ENCODE measurements at regions not wholly inside any gene's neighbourhood (a gene's known extent, or its start where the extent isn't known, plus 50 kb on each side); places are given as distances from the start of the nearest gene placed in this dataset.

DNA sequence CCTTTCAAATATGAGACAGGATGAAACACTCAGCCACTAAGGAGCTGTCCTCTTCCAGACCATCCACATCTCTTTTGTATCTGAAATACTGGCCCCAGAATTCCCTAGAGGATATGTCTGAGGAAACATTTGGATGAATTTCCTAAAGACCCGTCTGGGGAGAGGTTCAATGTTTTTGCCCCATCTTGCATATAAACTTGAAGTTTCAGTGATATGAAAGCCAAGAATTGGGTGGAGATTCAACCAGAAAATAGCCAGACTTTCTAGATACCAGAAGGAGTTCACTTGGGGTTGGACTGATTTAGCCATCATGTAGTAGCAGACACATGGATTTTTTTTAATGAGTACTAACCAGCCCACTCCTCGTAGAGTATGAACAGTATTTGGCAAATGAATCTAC is 182.0 kb downstream of the PLPP3 start:
- peaks cover 4% of the 10 kb centered on the region for H3K4me1 Mint-ChIP-seq (ENCODE audit: unreplicated experiment)
- H3K9me3 Mint-ChIP-seq (ENCODE audit: unreplicated experiment), result no peaks in the 10 kb centered on the region
- no peak overlapping the region for H3K4me3 Mint-ChIP-seq (ENCODE audit: unreplicated experiment)
- no peaks in the 10 kb centered on the region for H3K36me3 Mint-ChIP-seq (ENCODE audit: low read depth, unreplicated experiment)
- H3K27me3 Mint-ChIP-seq (ENCODE audit: unreplicated experiment), result no peaks in the 10 kb centered on the region
- TF ChIP-seq, protein P1, sequence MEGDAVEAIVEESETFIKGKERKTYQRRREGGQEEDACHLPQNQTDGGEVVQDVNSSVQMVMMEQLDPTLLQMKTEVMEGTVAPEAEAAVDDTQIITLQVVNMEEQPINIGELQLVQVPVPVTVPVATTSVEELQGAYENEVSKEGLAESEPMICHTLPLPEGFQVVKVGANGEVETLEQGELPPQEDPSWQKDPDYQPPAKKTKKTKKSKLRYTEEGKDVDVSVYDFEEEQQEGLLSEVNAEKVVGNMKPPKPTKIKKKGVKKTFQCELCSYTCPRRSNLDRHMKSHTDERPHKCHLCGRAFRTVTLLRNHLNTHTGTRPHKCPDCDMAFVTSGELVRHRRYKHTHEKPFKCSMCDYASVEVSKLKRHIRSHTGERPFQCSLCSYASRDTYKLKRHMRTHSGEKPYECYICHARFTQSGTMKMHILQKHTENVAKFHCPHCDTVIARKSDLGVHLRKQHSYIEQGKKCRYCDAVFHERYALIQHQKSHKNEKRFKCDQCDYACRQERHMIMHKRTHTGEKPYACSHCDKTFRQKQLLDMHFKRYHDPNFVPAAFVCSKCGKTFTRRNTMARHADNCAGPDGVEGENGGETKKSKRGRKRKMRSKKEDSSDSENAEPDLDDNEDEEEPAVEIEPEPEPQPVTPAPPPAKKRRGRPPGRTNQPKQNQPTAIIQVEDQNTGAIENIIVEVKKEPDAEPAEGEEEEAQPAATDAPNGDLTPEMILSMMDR (IDR thresholded peaks at IDR 0.05; ENCODE audit: unreplicated experiment), result no peak
- DNase-seq (ENCODE audit: low spot score), result no peak
- H3K27ac Mint-ChIP-seq (ENCODE audit: unreplicated experiment), result no peak overlapping the region

DNA sequence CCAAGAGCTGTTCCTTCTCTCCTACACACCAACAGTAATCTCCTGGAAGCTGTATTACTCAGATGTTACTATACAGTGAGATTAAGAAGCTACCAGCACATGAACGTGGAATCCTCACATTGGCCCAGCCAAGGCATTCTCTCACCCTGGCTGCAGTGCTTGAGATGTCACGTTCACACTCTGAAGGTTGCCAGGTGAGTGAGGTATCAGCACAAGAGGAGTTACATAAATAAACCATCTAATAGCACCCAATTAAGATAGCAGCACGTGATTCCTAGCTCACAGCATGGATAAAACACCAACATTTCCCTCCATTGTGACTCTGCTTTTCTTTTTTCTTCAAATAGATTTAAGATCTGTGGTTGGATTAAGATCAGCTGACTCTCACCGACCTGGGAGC is 182.8 kb downstream of the PLPP3 start:
- H3K9me3 Mint-ChIP-seq (ENCODE audit: unreplicated experiment), result no peaks in the 10 kb centered on the region
- H3K4me3 Mint-ChIP-seq (ENCODE audit: unreplicated experiment), result no peak overlapping the region
- no peaks in the 10 kb centered on the region for H3K36me3 Mint-ChIP-seq (ENCODE audit: low read depth, unreplicated experiment)
- H3K4me1 Mint-ChIP-seq (ENCODE audit: unreplicated experiment), result peaks cover 8% of the 10 kb centered on the region
- DNase-seq (ENCODE audit: low spot score), result no peak
- no peak overlapping the region for H3K27ac Mint-ChIP-seq (ENCODE audit: unreplicated experiment)
- TF ChIP-seq, protein P1 (IDR thresholded peaks at IDR 0.05; ENCODE audit: unreplicated experiment), result no peak
- no peaks in the 10 kb centered on the region for H3K27me3 Mint-ChIP-seq (ENCODE audit: unreplicated experiment)

DNA sequence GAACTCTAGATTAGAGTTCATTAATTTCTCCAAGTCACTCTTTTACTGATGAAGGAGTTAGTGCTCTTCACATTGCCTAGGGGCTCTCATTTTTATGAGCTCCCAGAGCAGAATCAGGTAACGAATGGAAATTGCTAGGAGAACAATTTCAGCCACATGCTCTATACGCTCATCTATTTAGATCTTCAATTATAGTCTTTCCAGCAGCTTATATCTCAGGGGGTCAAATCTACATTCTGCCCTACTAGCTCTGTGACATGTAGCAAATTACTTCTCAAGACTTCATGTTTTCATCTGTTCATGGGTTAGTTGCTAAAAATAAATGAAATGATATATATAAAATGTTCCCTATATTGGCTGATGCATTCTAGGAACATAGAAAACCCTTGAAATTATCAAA is 183.6 kb downstream of the PLPP3 start:
- TF ChIP-seq, protein P1 (IDR thresholded peaks at IDR 0.05; ENCODE audit: unreplicated experiment), result no peak
- Mint-ChIP-seq H3K27ac (ENCODE audit: unreplicated experiment) (no peak overlapping the region), H3K4me3 (ENCODE audit: unreplicated experiment) (no peak overlapping the region), H3K4me1 (ENCODE audit: unreplicated experiment) (peaks cover 16% of the 10 kb centered on the region), H3K27me3 (ENCODE audit: unreplicated experiment) (no peaks in the 10 kb centered on the region), H3K36me3 (ENCODE audit: low read depth, unreplicated experiment) (no peaks in the 10 kb centered on the region), H3K9me3 (ENCODE audit: unreplicated experiment) (no peaks in the 10 kb centered on the region)
- no peak for DNase-seq (ENCODE audit: low spot score)

- H3K4me3 Mint-ChIP-seq (ENCODE audit: unreplicated experiment), result no peak overlapping the region
- H3K36me3 Mint-ChIP-seq (ENCODE audit: low read depth, unreplicated experiment), result no peaks in the 10 kb centered on the region
- DNase-seq (ENCODE audit: low spot score), result no peak
- TF ChIP-seq, protein P1 (IDR thresholded peaks at IDR 0.05; ENCODE audit: unreplicated experiment), result no peak
- no peak overlapping the region for H3K27ac Mint-ChIP-seq (ENCODE audit: unreplicated experiment)
- no peaks in the 10 kb centered on the region for H3K9me3 Mint-ChIP-seq (ENCODE audit: unreplicated experiment)
- peaks cover 19% of the 10 kb centered on the region for H3K4me1 Mint-ChIP-seq (ENCODE audit: unreplicated experiment)
- no peaks in the 10 kb centered on the region for H3K27me3 Mint-ChIP-seq (ENCODE audit: unreplicated experiment)
These were observed 185.1 kb downstream of the PLPP3 start for GRCh38 chr1:56394298-56394697.

DNA sequence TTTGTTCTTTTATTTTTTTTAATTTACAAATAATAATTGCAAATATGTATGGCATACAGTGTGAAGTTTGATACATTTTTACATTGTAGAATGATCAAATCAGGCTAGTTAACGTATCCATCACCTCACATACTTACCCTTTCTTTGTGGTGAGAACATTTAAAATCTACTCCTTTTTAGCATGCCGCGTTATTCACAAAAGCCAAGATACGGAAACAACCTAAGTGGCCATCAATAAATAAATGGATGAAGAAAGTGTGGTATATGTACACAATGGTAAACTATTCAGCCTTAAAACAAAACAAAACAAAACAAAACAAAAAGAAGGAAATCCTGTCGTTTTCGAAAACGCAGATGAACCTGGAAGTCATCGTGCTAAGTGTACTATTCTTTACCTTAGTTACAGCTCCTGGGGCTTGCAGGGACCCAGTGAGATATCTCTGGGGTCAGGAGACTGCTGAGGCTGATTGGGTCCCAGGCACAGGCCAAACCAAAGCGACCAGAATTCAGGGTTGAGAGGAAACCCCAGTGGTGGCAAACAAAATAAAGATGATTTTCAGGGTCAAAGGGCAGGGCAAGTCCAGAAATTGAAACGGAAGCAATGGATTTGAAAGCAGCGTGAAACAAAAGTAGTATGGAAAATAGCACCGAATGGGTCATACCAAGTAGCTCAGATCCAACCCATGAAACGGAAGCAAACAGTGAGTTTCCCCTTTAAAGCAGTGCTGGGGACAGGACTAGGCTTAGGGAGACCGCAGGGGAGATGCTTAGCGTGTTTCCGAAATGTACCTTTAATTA is 188.2 kb downstream of the PLPP3 start:
- H3K36me3 Mint-ChIP-seq (ENCODE audit: low read depth, unreplicated experiment), result no peaks in the 10 kb centered on the region
- no peak for DNase-seq (ENCODE audit: low spot score)
- peaks cover 17% of the 10 kb centered on the region for H3K4me1 Mint-ChIP-seq (ENCODE audit: unreplicated experiment)
- no peaks in the 10 kb centered on the region for H3K27me3 Mint-ChIP-seq (ENCODE audit: unreplicated experiment)
- H3K27ac Mint-ChIP-seq (ENCODE audit: unreplicated experiment), result peak overlapping the region; percentile 70
- TF ChIP-seq, protein P1 (IDR thresholded peaks at IDR 0.05; ENCODE audit: unreplicated experiment), result no peak
- no peaks in the 10 kb centered on the region for H3K9me3 Mint-ChIP-seq (ENCODE audit: unreplicated experiment)
- no peak overlapping the region for H3K4me3 Mint-ChIP-seq (ENCODE audit: unreplicated experiment)

Data from endothelial cell (in vitro differentiated cells).